Thoracic aorta (tissue), 2 donors: ENCODE measurements at regions not wholly inside any gene's neighbourhood (a gene's known extent, or its start where the extent isn't known, plus 50 kb on each side); places are given as distances from the start of the nearest gene placed in this dataset.
A peak's percentile ranks its signal among the peaks of the same experiment; 100 is the strongest.

Experiments used
- ATAC-seq: fragments of 150-250 bp; one replicate; pipeline ENCODE4 v1.8.0; 2017; ENCODE audit warnings: low read depth; ENCODE audit not compliant: insufficient number of reproducible peaks, low FRiP score
- DNase-seq: peaks from one replicate; pipeline ENCODE4 v3.0.0-alpha.2; 2020; ENCODE audit warnings: low spot score
- H3K27ac ChIP-seq, 2 donors: fragments of 200-600 bp; sonication (generic); 1 replicate in 1 of 2; 2 replicates in 1 of 2; pipeline ENCODE4 v1.5.1; 2016; ENCODE audit warnings: mild to moderate bottlenecking in 2 of 2, moderate library complexity in 2 of 2
- H3K27me3 ChIP-seq: fragments of 200-600 bp; sonication (generic); replicated peaks from 2 replicates; pipeline ENCODE4 v1.6.0; 2016; ENCODE audit warnings: mild to moderate bottlenecking; ENCODE audit not compliant: insufficient read depth
- H3K36me3 ChIP-seq: fragments of 200-600 bp; sonication (generic); one replicate; pipeline ENCODE4 v1.5.1; 2016
- H3K4me1 ChIP-seq, 2 donors: fragments of 200-600 bp; sonication (generic); 1 replicate in 1 of 2; 2 replicates in 1 of 2; pipeline versions ENCODE4 v1.5.1 to v1.6.0; 2016; ENCODE audit warnings: low read depth in 2 of 2, mild to moderate bottlenecking in 1 of 2; ENCODE audit not compliant: control insufficient read depth in 1 of 2
- H3K4me3 ChIP-seq: fragments of 200-600 bp; sonication (generic); 2 replicates; pipeline ENCODE4 v1.5.1; 2016; ENCODE audit warnings: mild to moderate bottlenecking
- H3K9me3 ChIP-seq: fragments of 200-600 bp; sonication (generic); 2 replicates; pipeline ENCODE4 v1.5.1; 2016
- CTCF ChIP-seq: fragments of 200-600 bp; sonication (generic); IDR thresholded peaks from one replicate; pipeline ENCODE4 v1.5.1; 2019; ENCODE audit warnings: antibody characterized with exemption

GRCh38 chr12:105736498-105736897, 402.3 kb downstream of the NUAK1 start:
- TF ChIP-seq CTCF, result no peak
- H3K36me3 ChIP-seq, result no peaks in the 10 kb centered on the region
- H3K27ac ChIP-seq, result peak overlapping the region in 1 of 2 donors; percentile 70
- peaks cover 21 to 38% of the 10 kb centered on the region in 2 donors for H3K4me1 ChIP-seq
- DNase-seq, result no peak
- H3K27me3 ChIP-seq, result no peaks in the 10 kb centered on the region
- no peaks in the 10 kb centered on the region for H3K9me3 ChIP-seq
- no peak overlapping the region for H3K4me3 ChIP-seq
- ATAC-seq, result no peak

- H3K27ac ChIP-seq, result peak overlapping the region; percentile 67 to 70
- H3K9me3 ChIP-seq, result no peaks in the 10 kb centered on the region
- peak overlapping the region; percentile 36 for H3K4me3 ChIP-seq
- peaks cover 30 to 51% of the 10 kb centered on the region in 2 donors for H3K4me1 ChIP-seq
- no peak for TF ChIP-seq CTCF
- DNase-seq (peak; percentile 25), ATAC-seq (no peak)
- no peaks in the 10 kb centered on the region for H3K36me3 ChIP-seq
- H3K27me3 ChIP-seq, result no peaks in the 10 kb centered on the region
These were observed 400.7 kb downstream of the NUAK1 start for GRCh38 chr12:105738051-105738450.

GRCh38 chr12:105740369-105740768, 398.4 kb downstream of the NUAK1 start:
- Histone ChIP-seq H3K36me3 (no peaks in the 10 kb centered on the region), H3K4me3 (no peak overlapping the region), H3K27me3 (no peaks in the 10 kb centered on the region), H3K4me1 (peaks cover 33 to 54% of the 10 kb centered on the region in 2 donors), H3K9me3 (no peaks in the 10 kb centered on the region), H3K27ac (peak overlapping the region; percentile 68 to 80)
- ATAC-seq, result no peak
- no peak for TF ChIP-seq CTCF
- no peak for DNase-seq

- no peaks in the 10 kb centered on the region for H3K36me3 ChIP-seq
- H3K4me3 ChIP-seq, result peak overlapping the region; percentile 25
- no peaks in the 10 kb centered on the region for H3K9me3 ChIP-seq
- H3K27ac ChIP-seq, result peak overlapping the region; percentile 68 to 80
- ATAC-seq (no peak), DNase-seq (no peak)
- no peak for TF ChIP-seq CTCF
- no peaks in the 10 kb centered on the region for H3K27me3 ChIP-seq
- H3K4me1 ChIP-seq, result peaks cover 34 to 56% of the 10 kb centered on the region in 2 donors
These were observed 397.6 kb downstream of the NUAK1 start for GRCh38 chr12:105740970-105741725.

GRCh38 chr12:105741786-105742566, 396.8 kb downstream of the NUAK1 start:
- H3K4me3 ChIP-seq, result peak overlapping the region; percentile 25
- no peak for TF ChIP-seq CTCF
- DNase-seq (peak; percentile 32), ATAC-seq (peak; percentile 86)
- peaks cover 34 to 64% of the 10 kb centered on the region in 2 donors for H3K4me1 ChIP-seq
- H3K36me3 ChIP-seq, result no peaks in the 10 kb centered on the region
- H3K9me3 ChIP-seq, result no peaks in the 10 kb centered on the region
- no peaks in the 10 kb centered on the region for H3K27me3 ChIP-seq
- peak overlapping the region; percentile 68 to 80 for H3K27ac ChIP-seq
